ENCODE measurements at regions not wholly inside any gene's neighbourhood (a gene's known extent, or its start where the extent isn't known, plus 50 kb on each side); places are given as distances from the start of the nearest gene placed in this dataset.

GRCh38 chr3:11720304-11720898 lies 76.7 kb upstream of the VGLL4 start:
- WGBS, 2 experiments (ENCODE audit: extremely low coverage in 1 of 2, insufficient coverage in 1 of 2, insufficient read length in 1 of 2, insufficient replicate concordance in 2 of 2, low coverage in 1 of 2, low lambda C conversion rate in 2 of 2, missing lambda C conversion rate in 1 of 2): 2% methylated on average over 25 of the region's 51 CpGs; no CpG with 5 or more reads in 1 of the 2 experiments
- Histone ChIP-seq H3K4me2 (ENCODE audit: insufficient read depth in 1 of 2, low read depth in 2 of 2, low read length in 2 of 2) (peak overlapping the region; percentile 91 to 94), H4K91ac (replicated peaks; ENCODE audit: insufficient read length, low read length) (peak overlapping the region; percentile 74), H2BK5ac (ENCODE audit: low read depth, low read length) (no peak overlapping the region; the same call in 1 of the 2 replicates), H3K18ac (ENCODE audit: extremely low read depth, low read length) (peak overlapping the region; percentile 78), H3K27me3 (replicated peaks in 1 of 4; ENCODE audit: control insufficient read depth in 3 of 4, extremely low read depth in 1 of 4, insufficient read depth in 3 of 4, low read length in 3 of 4) (no peaks in the 10 kb centered on the region), H3K23me2 (ENCODE audit: low read depth, low read length) (peaks cover 16% of the 10 kb centered on the region; the same call in 1 of the 2 replicates), H3K23ac (ENCODE audit: insufficient read length) (no peak overlapping the region), H3K56ac (replicated peaks; ENCODE audit: insufficient read length, low read depth, low read length) (no peak overlapping the region), H4K20me1 (replicated peaks in 1 of 2; ENCODE audit: control insufficient read depth in 1 of 2, insufficient read depth in 2 of 2, low read length in 2 of 2) (no peaks in the 10 kb centered on the region), H3K4ac (replicated peaks; ENCODE audit: insufficient read length, low read depth, low read length) (no peak overlapping the region), H3K9ac (replicated peaks in 1 of 4; ENCODE audit: extremely low read depth in 1 of 4, low read depth in 3 of 4, low read length in 3 of 4) (peak overlapping the region in 3 of 4 experiments; percentile 29 to 59 (median 49); a peak in 5 of 7 replicates), H2AFZ (ENCODE audit: low read length) (peak overlapping the region; percentile 86; the same call in 1 of the 2 replicates), H3K14ac (ENCODE audit: insufficient read length) (no peak overlapping the region), H3K9me3 (ENCODE audit: insufficient read depth in 2 of 2, low read depth in 1 of 2, low read length in 1 of 2) (no peaks in the 10 kb centered on the region), H2BK20ac (ENCODE audit: low read length) (no peak overlapping the region), H3K4me1 (replicated peaks in 1 of 4; ENCODE audit: control insufficient read depth in 3 of 4, insufficient read depth in 4 of 4, low read length in 3 of 4) (peaks cover 2 to 11% (median 6%) of the 10 kb centered on the region in 4 experiments; a peak in 5 of 7 replicates), H2AK5ac (ENCODE audit: low read depth, low read length) (no peak overlapping the region), H2BK120ac (replicated peaks; ENCODE audit: low read depth, low read length) (no peak overlapping the region), H3K79me2 (ENCODE audit: control insufficient read depth in 1 of 2, insufficient read depth in 2 of 2, low read length in 2 of 2) (peaks cover 0 to 24% of the 10 kb centered on the region in 2 experiments; a peak in 2 of 4 replicates), H2BK15ac (ENCODE audit: low read length) (no peak overlapping the region), H3K79me1 (ENCODE audit: low read depth, low read length) (no peaks in the 10 kb centered on the region), H3K27ac (ENCODE audit: low read depth, low read length) (no peak overlapping the region), H3K36me3 (ENCODE audit: control insufficient read depth in 2 of 4, insufficient read depth in 4 of 4, low read length in 3 of 4) (no peaks in the 10 kb centered on the region), H2BK12ac (ENCODE audit: low read depth, low read length) (0 out of 2 replicates have a peak overlapping the region, but pooled peaks have one; percentile 14), H3K4me3 (ENCODE audit: extremely low read depth in 1 of 4, insufficient read depth in 2 of 4, low read depth in 3 of 4, low read length in 4 of 4) (peak overlapping the region; percentile 60 to 84 (median 81)), H4K5ac (ENCODE audit: insufficient read length, low read depth, low read length) (no peak overlapping the region), H4K8ac (ENCODE audit: extremely low read depth, insufficient read depth, low read length) (peak overlapping the region; percentile 81)
- ChIA-PET POLR2A (ENCODE audit: partially characterized antibody) (no interaction called here), CTCF (ENCODE audit: partially characterized antibody) (interaction anchor here (1.0 kb wide), 1 partner anchor 66 kb away, joined by 3 read pairs; no protein-coding TSS in a partner anchor)
- DNase-seq (ENCODE audit: low read depth in 1 of 2, low spot score in 2 of 2) (peak; percentile 7 to 69), FAIRE-seq (no peak)
- TF ChIP-seq PHF8 (conservative IDR thresholded peaks at IDR 0.05; ENCODE audit: low read depth, low read length): peak; percentile 1; the same call in 1 of the 2 replicates
- no peak for TF ChIP-seq ATF3 (IDR thresholded peaks at IDR 0.05; ENCODE audit: insufficient read depth, low read depth, low read length)
- no peak for TF ChIP-seq RFX5 (IDR thresholded peaks at IDR 0.05; ENCODE audit: borderline replicate concordance, low read depth, low read length)
- TF ChIP-seq HDAC6 (IDR thresholded peaks at IDR 0.05; ENCODE audit: low read depth, low read length): no peak
- no peak for TF ChIP-seq ATF2 (IDR thresholded peaks at IDR 0.05; ENCODE audit: low read length)
- peak; percentile 69 for TF ChIP-seq MAX (IDR thresholded peaks at IDR 0.05)
- TF ChIP-seq TAF7 (optimal IDR thresholded peaks at IDR 0.05; ENCODE audit: borderline replicate concordance, low read depth, low read length): peak; percentile 19
- TF ChIP-seq EZH2 (IDR thresholded peaks at IDR 0.05; ENCODE audit: low read depth, low read length, severe bottlenecking): peak; percentile 29
- TF ChIP-seq ZNF274 (IDR thresholded peaks at IDR 0.05; ENCODE audit: borderline replicate concordance, extremely low read depth, low read length): no peak
- TF ChIP-seq SP4 (IDR thresholded peaks at IDR 0.05; ENCODE audit: low read length): no peak
